Spleen (tissue), 11 donors: ENCODE measurements at regions not wholly inside any gene's neighbourhood (a gene's known extent, or its start where the extent isn't known, plus 50 kb on each side); places are given as distances from the start of the nearest gene placed in this dataset.

Experiments used
- DNase-seq: peaks from one replicate; pipeline ENCODE4 v3.0.0-alpha.2; 2020
- H3K27ac ChIP-seq, 8 donors: fragments of 200-600 bp; sonication (generic) in 7 of 8; 1 replicate in 4 of 8; 2 replicates in 4 of 8; pipeline versions ENCODE4 v1.5.0 to v1.8.0; 2016 to 2021; ENCODE audit warnings: inconsistent platforms in 4 of 8, mild to moderate bottlenecking in 4 of 8, moderate library complexity in 1 of 8
- H3K27me3 ChIP-seq, 7 donors: fragments of 200-600 bp; sonication (generic) in 6 of 7; replicated peaks in 1 of 7; 1 replicate in 4 of 7; 2 replicates in 3 of 7; pipeline versions ENCODE4 v1.5.0 to v1.8.0; 2016 to 2021; ENCODE audit warnings: inconsistent platforms in 3 of 7, mild to moderate bottlenecking in 1 of 7
- H3K36me3 ChIP-seq, 6 donors: fragments of 200-600 bp; sonication (generic) in 5 of 6; 1 replicate in 4 of 6; 2 replicates in 2 of 6; pipeline versions ENCODE4 v1.5.0 to v1.8.0; 2016 to 2021; ENCODE audit warnings: inconsistent platforms in 2 of 6
- H3K4me1 ChIP-seq, 6 donors: fragments of 200-600 bp; sonication (generic) in 5 of 6; 1 replicate in 3 of 6; 2 replicates in 3 of 6; pipeline versions ENCODE4 v1.5.0 to v1.8.0; 2016 to 2021; ENCODE audit warnings: inconsistent platforms in 3 of 6
- H3K4me3 ChIP-seq, 8 donors: fragments of 200-600 bp; sonication (generic) in 7 of 8; 1 replicate in 4 of 8; 2 replicates in 4 of 8; pipeline versions ENCODE4 v1.5.0 to v1.8.0; 2016 to 2021; ENCODE audit warnings: inconsistent platforms in 4 of 8, mild to moderate bottlenecking in 4 of 8, moderate library complexity in 2 of 8
- H3K9me3 ChIP-seq, 8 donors: fragments of 200-600 bp; sonication (generic) in 7 of 8; 1 replicate in 4 of 8; 2 replicates in 4 of 8; pipeline versions ENCODE4 v1.5.0 to v1.8.0; 2016 to 2021; ENCODE audit warnings: inconsistent platforms in 4 of 8
- POLR2A ChIP-seq, 3 donors: fragments of 450-650 bp; IDR thresholded peaks; one replicate each; pipeline ENCODE4 v1.5.1; 2017; ENCODE audit warnings: antibody characterized with exemption in 3 of 3, mild to moderate bottlenecking in 1 of 3
- POLR2AphosphoS5 ChIP-seq, 3 donors: sonication (generic); formaldehyde crosslinking; IDR thresholded peaks; one replicate each; pipeline ENCODE4 v1.5.1; 2017; ENCODE audit warnings: antibody characterized with exemption in 3 of 3
- WGBS, 5 donors: extraction: QIAGEN DNeasy Blood & Tissue Kit in 3 of 5; methylation state at CpG; one replicate each; pipeline versions ENCODE4 v1.1.5 to v1.1.7; 2013 to 2018; 5-methylcytosine and 5-hydroxymethylcytosine counted together
- intact Hi-C: fragments of 100-400 bp; cut with DNase I; formaldehyde crosslinking; loops from one replicate; pipeline ENCODE4 v1.15.0; 2023; ENCODE audit warnings: low total_unique reads
- TF ChIP-seq, protein P1 (sequence below), 11 experiments: fragments of 200-600 bp in 7 of 11; fragments of 450-650 bp in 4 of 11; sonication (generic) in 4 of 11; IDR thresholded peaks in 8 of 11; conservative IDR thresholded peaks in 3 of 11; 1 replicate in 7 of 11; 2 replicates in 4 of 11; pipeline versions ENCODE4 v1.4.0 to v1.8.0; 2016 to 2021; ENCODE audit warnings: antibody characterized with exemption in 11 of 11, inconsistent platforms in 4 of 11, mild to moderate bottlenecking in 1 of 11
- donor health status: healthy with polysubstance abuse.
- donor health status: DM: no; HTN: no; CAD: no; lungs with moderate emphysema.
- donor health status: DM: no; HTN: no; CAD: no.
- donor health status: Bipolar disorder and iron deficiency.
- donor health status: healthy.
- donor health status: DM: no; HTN: no; CAD: no.
- donor health status: DM: yes; HTN: yes; CAD: no.

DNA sequence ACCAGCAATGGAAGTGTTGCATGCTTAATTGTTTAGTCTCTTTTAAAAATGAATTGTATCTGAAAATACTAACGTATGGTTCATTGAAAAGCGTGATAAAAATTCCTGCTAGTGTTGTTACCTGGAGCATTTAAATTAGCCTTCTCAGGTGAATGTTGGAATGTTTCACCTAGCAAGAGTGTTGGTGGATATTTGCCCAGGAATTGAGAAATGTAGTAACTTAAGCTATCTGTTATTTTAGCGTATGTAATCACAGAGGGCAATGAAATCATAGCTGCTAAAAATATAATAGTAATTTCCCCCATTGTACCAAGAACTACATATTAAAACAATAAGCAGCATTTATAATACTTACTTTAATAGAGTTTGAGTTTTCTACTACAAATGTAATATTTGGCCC, 166.1 kb upstream of the KIAA1217 start:
- 92 to 97% (median 95%) methylated on average over 3 of the region's 3 CpGs for WGBS, 5 donors
- H3K9me3 ChIP-seq: no peaks in the 10 kb centered on the region
- intact Hi-C loops: no loop called here

DNA sequence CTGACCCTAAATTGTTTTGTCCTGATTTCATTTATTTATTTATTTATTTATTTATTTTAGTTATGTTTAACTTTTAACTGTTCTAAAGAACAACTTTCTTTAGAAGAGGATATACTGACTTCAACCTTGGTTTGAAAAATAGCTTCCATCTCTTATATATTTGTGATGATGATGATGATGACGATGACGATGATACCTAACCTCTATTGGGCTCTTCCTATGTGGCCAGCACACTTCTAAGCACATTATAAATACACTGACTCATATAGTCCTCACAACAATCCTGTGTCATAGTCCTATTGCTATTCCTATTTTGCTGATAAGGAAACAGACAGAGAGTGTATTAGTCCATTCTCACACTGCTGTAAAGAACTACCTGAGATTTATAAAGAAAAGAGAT, 162.9 kb upstream of the KIAA1217 start:
- DNase-seq: no peak
- Histone ChIP-seq H3K4me1 (no peaks in the 10 kb centered on the region), H3K36me3 (no peaks in the 10 kb centered on the region), H3K27ac (no peak overlapping the region), H3K27me3 (no peaks in the 10 kb centered on the region), H3K4me3 (no peak overlapping the region), H3K9me3 (peaks cover 0 to 19% (median 12%) of the 10 kb centered on the region in 8 donors)
- TF ChIP-seq POLR2AphosphoS5 (IDR thresholded peaks at IDR 0.05) (no peak), POLR2A (IDR thresholded peaks at IDR 0.05) (no peak)
- TF ChIP-seq, protein P1, sequence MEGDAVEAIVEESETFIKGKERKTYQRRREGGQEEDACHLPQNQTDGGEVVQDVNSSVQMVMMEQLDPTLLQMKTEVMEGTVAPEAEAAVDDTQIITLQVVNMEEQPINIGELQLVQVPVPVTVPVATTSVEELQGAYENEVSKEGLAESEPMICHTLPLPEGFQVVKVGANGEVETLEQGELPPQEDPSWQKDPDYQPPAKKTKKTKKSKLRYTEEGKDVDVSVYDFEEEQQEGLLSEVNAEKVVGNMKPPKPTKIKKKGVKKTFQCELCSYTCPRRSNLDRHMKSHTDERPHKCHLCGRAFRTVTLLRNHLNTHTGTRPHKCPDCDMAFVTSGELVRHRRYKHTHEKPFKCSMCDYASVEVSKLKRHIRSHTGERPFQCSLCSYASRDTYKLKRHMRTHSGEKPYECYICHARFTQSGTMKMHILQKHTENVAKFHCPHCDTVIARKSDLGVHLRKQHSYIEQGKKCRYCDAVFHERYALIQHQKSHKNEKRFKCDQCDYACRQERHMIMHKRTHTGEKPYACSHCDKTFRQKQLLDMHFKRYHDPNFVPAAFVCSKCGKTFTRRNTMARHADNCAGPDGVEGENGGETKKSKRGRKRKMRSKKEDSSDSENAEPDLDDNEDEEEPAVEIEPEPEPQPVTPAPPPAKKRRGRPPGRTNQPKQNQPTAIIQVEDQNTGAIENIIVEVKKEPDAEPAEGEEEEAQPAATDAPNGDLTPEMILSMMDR (IDR thresholded peaks at IDR 0.05 in 8 of 11, conservative IDR thresholded peaks at IDR 0.05 in 3 of 11): no peak
- intact Hi-C loops: no loop called here
- WGBS, 5 donors: 88 to 98% (median 88%) methylated on average over 2 of the region's 2 CpGs

More for the DNA sequence above, 166.1 kb upstream of the KIAA1217 start:
- TF ChIP-seq POLR2A (IDR thresholded peaks at IDR 0.05) (no peak), POLR2AphosphoS5 (IDR thresholded peaks at IDR 0.05) (no peak)
- TF ChIP-seq, protein P1 (IDR thresholded peaks at IDR 0.05 in 8 of 11, conservative IDR thresholded peaks at IDR 0.05 in 3 of 11): no peak
- Histone ChIP-seq H3K27me3 (no peaks in the 10 kb centered on the region), H3K27ac (no peak overlapping the region), H3K36me3 (no peaks in the 10 kb centered on the region), H3K4me3 (no peak overlapping the region), H3K4me1 (no peaks in the 10 kb centered on the region)
- no peak for DNase-seq

DNA sequence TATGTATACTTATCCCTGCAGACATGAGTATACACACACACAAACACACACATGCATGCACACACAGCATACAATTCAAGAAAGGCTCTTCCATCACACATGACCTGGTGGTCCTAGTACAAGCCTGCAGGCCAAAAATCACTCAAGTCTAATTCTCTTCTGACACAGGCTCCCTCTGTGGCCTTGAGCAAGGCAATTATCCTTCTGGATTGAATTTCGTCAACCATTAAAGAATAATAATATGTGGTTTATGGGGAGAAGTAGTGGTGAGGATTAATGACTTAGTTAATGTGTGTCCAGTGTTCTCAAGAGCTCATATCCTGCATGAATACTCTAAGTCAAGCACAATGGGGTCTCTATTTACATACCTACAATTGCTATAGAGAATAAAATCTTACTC, 161.8 kb upstream of the KIAA1217 start:
- H3K4me1 ChIP-seq: no peaks in the 10 kb centered on the region
- H3K9me3 ChIP-seq: peaks cover 0 to 24% (median 13%) of the 10 kb centered on the region in 8 donors
- DNase-seq: no peak
- intact Hi-C loops: no loop called here
- TF ChIP-seq POLR2AphosphoS5 (IDR thresholded peaks at IDR 0.05) (no peak), POLR2A (IDR thresholded peaks at IDR 0.05) (no peak)
- TF ChIP-seq, protein P1 (IDR thresholded peaks at IDR 0.05 in 8 of 11, conservative IDR thresholded peaks at IDR 0.05 in 3 of 11): no peak
- WGBS, 5 donors: 77 to 96% (median 88%) methylated on average over 1 of the region's 1 CpG
- H3K4me3 ChIP-seq: no peak overlapping the region
- H3K36me3 ChIP-seq: no peaks in the 10 kb centered on the region
- H3K27ac ChIP-seq: no peak overlapping the region
- no peaks in the 10 kb centered on the region for H3K27me3 ChIP-seq

DNA sequence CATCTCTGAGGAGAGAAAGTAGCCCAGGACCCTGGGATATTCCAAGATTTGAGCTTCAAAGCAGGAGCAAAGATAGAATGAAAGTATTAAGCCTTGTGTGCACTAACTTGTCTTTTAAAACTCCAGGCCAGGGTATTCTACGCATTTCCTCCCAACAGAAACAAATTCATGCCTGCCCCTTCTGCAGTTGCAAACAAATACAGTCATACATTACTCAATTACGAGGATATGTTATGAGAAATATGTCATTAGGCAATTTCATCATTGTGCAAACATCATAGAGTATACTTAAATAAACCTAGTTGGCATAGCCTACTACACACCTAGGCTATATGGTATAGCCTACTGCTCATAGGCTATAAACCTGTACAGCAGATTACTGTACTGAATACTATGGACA, 154.5 kb upstream of the KIAA1217 start:
- no peaks in the 10 kb centered on the region for H3K4me1 ChIP-seq
- no peak for TF ChIP-seq POLR2AphosphoS5 (IDR thresholded peaks at IDR 0.05)
- TF ChIP-seq POLR2A (IDR thresholded peaks at IDR 0.05): no peak
- TF ChIP-seq, protein P1 (IDR thresholded peaks at IDR 0.05 in 8 of 11, conservative IDR thresholded peaks at IDR 0.05 in 3 of 11): no peak
- 74 to 90% (median 81%) methylated on average over 2 of the region's 2 CpGs for WGBS, 5 donors

More for the DNA sequence above, 154.5 kb upstream of the KIAA1217 start:
- no peak overlapping the region for H3K27ac ChIP-seq
- H3K36me3 ChIP-seq: no peaks in the 10 kb centered on the region
- H3K4me3 ChIP-seq: no peak overlapping the region
- DNase-seq: no peak
- H3K27me3 ChIP-seq: no peaks in the 10 kb centered on the region
- H3K9me3 ChIP-seq: peaks cover 0 to 20% (median 9%) of the 10 kb centered on the region in 8 donors
- intact Hi-C loops: no loop called here
